ENCODE measurements at regions not wholly inside any gene's neighbourhood (a gene's known extent, or its start where the extent isn't known, plus 50 kb on each side); places are given as distances from the start of the nearest gene placed in this dataset.

DNA sequence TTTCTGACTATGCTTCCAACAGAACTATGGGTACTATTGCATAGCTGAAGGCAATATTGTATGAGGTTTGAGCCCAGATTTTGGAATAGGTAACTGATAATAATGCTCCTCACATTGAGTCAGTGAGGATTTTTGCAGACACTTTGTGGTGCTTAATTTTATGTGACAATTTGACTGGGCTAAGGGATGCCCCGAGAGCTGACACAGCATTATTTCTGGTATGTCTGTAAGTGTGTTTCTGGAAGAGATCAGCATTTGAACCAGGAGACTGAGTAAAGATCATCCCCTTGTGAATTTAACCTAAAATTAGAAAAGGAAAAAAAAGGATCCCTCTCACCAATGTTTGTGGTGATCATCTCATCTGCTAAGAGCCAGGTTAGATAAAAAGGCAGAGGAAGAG, 404.9 kb downstream of the AEBP2 start:
- H3K4me3 ChIP-seq (replicated peaks; ENCODE audit: low read depth, low read length), result no peak overlapping the region
- no peak for DNase-seq (ENCODE audit: extremely low read depth, low read depth)
- TF ChIP-seq, protein P1, sequence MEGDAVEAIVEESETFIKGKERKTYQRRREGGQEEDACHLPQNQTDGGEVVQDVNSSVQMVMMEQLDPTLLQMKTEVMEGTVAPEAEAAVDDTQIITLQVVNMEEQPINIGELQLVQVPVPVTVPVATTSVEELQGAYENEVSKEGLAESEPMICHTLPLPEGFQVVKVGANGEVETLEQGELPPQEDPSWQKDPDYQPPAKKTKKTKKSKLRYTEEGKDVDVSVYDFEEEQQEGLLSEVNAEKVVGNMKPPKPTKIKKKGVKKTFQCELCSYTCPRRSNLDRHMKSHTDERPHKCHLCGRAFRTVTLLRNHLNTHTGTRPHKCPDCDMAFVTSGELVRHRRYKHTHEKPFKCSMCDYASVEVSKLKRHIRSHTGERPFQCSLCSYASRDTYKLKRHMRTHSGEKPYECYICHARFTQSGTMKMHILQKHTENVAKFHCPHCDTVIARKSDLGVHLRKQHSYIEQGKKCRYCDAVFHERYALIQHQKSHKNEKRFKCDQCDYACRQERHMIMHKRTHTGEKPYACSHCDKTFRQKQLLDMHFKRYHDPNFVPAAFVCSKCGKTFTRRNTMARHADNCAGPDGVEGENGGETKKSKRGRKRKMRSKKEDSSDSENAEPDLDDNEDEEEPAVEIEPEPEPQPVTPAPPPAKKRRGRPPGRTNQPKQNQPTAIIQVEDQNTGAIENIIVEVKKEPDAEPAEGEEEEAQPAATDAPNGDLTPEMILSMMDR (IDR thresholded peaks at IDR 0.05; ENCODE audit: low read depth, low read length, missing control alignments), result no peak

DNA sequence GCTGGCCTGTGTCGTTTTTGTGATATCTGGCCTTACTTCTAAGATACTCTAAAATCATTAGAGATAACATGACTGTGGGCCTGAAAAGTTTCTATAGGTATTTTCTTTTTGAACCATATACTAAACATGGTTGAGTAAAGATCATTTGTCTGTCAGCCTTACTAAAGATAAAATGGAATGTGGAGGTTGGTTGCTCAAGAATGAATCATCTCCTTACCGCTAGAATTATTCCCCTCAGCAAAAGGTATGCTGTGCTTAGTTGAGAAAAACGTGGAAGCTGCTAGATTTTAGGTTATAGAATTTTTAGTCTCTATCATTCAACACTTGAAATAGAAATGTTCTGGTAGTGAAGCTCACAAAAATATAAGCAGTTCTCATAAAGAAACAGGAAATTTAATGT, 407.3 kb downstream of the AEBP2 start:
- TF ChIP-seq, protein P1 (IDR thresholded peaks at IDR 0.05; ENCODE audit: low read depth, low read length, missing control alignments), result no peak
- DNase-seq (ENCODE audit: extremely low read depth, low read depth), result no peak
- no peak overlapping the region for H3K4me3 ChIP-seq (replicated peaks; ENCODE audit: low read depth, low read length)

DNA sequence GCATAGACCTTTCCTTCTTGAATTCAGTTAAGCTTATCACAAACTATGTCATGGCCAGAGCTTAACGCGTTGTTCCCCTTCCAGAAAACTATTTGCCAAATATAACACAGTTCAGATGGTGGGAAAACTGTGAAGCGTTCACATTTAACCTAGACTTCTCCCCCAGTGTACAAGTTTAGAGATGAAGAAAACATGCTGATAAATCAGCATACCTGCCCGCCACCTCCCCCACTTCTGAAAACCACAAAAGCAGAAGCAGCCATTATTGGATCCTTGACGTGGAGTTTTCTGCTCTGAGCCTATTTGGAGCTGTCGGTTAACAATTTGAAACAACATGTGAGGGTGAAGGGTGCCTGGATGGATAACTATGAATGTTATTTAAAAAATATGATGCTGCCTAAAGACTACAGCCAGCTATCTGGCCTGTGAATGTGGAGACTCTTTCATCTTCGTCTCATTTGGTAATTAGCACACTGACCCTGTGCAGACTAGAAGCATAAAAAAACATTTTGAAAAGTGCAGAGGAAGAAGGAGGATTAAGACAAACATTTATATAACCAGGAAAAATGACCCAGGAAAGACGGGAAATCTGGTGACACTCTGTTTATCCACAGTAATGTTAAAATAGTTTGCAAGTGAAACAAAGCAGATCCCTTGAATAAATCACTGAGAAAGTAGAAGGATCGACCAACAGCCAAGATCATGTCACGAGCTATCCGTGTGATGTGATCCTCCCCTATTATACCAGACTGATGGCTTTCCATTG, 408.2 kb downstream of the AEBP2 start:
- no peak overlapping the region for H3K4me3 ChIP-seq (replicated peaks; ENCODE audit: low read depth, low read length)
- TF ChIP-seq, protein P1 (IDR thresholded peaks at IDR 0.05; ENCODE audit: low read depth, low read length, missing control alignments), result no peak
- DNase-seq (ENCODE audit: extremely low read depth, low read depth), result no peak

DNA sequence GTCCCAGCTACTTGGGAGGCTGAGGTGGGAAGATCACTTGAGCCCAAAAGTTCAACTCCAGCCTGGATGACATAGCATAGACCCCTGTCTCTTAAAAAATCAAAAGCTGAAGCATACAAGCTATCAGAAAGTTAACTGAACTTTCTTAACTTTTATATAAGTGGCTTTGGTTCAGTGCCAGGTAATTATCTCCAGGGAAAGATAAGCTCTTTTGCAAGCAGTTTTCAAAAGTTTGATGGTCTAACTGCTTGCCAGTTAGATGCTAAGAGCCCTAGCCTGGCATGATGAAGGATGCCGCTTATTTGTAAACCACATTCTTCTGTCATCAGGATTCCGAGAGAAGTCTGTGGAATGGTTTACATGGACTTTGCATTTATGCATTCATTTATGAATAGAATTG, 409.1 kb downstream of the AEBP2 start:
- TF ChIP-seq, protein P1 (IDR thresholded peaks at IDR 0.05; ENCODE audit: low read depth, low read length, missing control alignments), result no peak
- no peak for DNase-seq (ENCODE audit: extremely low read depth, low read depth)
- H3K4me3 ChIP-seq (replicated peaks; ENCODE audit: low read depth, low read length), result no peak overlapping the region

DNA sequence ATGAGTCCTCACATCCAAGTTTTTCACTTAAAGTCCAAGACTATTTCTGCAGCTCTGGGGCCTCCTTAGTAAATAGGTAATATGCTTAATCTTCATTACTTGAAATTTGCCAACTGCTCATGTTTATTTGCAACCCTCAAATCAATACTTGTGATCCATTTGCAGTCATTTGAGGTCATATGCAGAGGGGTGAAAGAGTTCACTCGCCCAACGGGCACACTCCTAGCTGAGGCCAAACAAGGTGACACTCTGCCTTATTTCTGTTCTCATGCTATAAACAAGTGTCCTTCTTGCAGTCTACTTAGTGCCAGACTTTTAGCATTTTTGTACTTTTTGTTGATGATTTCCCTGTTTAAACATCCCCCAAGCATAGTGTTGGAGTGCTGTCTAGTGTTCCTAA, 409.9 kb downstream of the AEBP2 start:
- TF ChIP-seq, protein P1 (IDR thresholded peaks at IDR 0.05; ENCODE audit: low read depth, low read length, missing control alignments), result no peak
- no peak for DNase-seq (ENCODE audit: extremely low read depth, low read depth)
- H3K4me3 ChIP-seq (replicated peaks; ENCODE audit: low read depth, low read length), result no peak overlapping the region

DNA sequence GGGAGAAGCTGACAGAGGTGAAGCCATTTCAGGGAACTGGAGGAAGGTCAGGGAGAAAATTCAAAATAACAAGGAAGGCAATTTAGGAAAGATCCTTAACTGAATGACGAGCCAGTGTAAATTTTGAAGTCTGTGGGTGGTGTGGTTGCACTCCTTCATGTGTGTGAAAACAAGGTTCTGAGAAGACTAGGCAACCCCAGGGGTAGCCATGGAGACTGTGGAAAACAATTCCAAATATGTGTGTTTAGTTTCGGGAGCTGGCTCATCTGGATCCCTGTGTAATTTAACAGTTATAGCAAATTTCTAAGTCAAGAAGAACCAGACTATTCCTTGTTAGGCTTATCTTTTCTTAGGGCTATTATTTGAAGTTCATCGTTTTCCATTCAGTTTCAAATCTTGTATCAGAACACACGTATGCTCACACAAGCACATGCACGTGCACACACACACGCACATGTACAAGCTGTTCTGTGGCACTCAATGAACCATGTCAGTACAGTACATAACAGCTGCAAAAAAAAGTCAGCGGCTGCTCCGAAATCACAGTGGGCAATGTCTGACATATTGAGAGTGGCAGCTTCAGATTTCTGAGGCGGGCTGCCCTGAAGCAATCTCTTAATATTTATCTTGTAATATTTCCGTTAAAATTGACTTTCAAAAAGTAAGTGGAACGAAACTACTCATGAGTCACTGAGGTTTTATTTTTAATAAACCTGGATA, 411.2 kb downstream of the AEBP2 start:
- no peak for DNase-seq (ENCODE audit: extremely low read depth, low read depth)
- TF ChIP-seq, protein P1 (IDR thresholded peaks at IDR 0.05; ENCODE audit: low read depth, low read length, missing control alignments), result no peak
- no peak overlapping the region for H3K4me3 ChIP-seq (replicated peaks; ENCODE audit: low read depth, low read length)

All from HFF-Myc (cell line).